Superior temporal gyrus (tissue), 1 donor: ENCODE measurements at regions not wholly inside any gene's neighbourhood (a gene's known extent, or its start where the extent isn't known, plus 50 kb on each side); places are given as distances from the start of the nearest gene placed in this dataset.

ENCODE experiments used
- DNase-seq: peaks from one replicate; pipeline ENCODE4 v3.0.0-alpha.2; 2016; ENCODE audit errors: extremely low spot score

- no peak for DNase-seq
Measured at GRCh38 chr2:59458800-59459199, 1094.7 kb downstream of the BCL11A start.

GRCh38 chr2:59456285-59456684 lies 1097.2 kb downstream of the BCL11A start:
- no peak for DNase-seq

- no peak for DNase-seq
Measured at GRCh38 chr2:59449274-59449673, 1104.2 kb downstream of the BCL11A start.

GRCh38 chr2:59440491-59440890 lies 1113.0 kb downstream of the BCL11A start:
- no peak for DNase-seq

DNA sequence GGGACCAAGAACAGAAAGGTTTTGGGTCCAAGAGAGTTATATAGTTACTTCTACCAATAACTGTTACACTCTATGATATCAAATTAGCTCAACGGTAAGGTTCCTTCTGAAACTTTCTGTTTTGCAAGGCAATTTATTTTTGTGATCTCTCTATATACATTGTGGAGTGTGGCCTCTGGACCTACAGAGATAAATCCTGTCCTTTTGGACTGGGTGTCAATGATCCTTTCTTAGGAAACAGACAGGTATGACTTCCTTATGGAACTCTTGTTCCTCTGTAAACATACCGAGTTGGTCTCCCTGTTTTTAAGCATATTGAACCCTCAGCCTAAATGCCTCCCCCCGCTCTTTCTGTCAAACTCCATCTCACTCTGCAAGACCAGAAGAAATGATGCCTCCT lies 1117.8 kb downstream of the BCL11A start:
- DNase-seq: no peak

- no peak for DNase-seq
Measured at GRCh38 chr2:59428940-59429339, 1124.5 kb downstream of the BCL11A start.

- DNase-seq: no peak
Measured at GRCh38 chr2:59427980-59428379, 1125.5 kb downstream of the BCL11A start.

GRCh38 chr2:59425247-59425646 lies 1128.2 kb downstream of the BCL11A start:
- no peak for DNase-seq

DNA sequence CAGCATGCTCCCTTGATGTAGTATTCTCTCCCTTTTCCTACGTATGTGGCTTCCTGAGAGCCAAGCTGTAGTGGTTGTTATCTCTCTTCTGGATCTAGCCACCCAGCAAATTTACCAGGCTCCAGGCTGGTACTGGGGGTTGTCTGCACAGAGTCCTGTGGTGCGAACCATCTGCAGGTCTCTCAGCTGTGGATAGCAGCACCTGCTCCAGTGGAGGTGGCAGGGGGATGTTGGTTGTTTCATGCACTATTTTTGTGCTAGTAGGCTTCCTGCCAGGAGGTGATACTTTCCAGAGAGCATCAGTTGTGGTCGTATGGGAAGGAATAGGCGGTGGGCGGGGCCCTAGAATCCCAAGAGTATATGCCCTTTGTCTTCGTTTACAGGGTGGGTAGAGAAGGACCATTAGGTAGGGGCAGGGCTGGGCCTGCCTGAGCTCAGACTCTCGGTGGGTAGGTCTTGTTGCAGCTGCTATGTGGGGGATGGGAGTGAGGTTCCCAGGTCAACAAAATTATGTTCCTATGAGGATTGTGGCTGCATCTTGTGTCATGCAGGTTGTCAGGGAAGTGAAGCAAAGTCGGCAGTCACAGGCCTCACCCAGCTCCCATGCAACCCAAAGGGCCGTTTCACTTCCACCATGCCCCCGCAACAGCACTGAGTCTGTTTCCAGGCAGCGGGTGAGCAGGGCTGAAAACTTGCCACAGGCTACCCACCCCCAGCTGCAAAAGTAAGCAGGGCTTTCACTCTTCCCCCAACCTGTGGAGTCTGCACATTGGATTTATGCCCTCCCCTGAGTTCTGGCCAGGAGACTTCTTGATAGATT lies 1139.5 kb downstream of the BCL11A start:
- DNase-seq: no peak

GRCh38 chr2:59399126-59399525 lies 1154.3 kb downstream of the BCL11A start:
- DNase-seq: no peak

DNA sequence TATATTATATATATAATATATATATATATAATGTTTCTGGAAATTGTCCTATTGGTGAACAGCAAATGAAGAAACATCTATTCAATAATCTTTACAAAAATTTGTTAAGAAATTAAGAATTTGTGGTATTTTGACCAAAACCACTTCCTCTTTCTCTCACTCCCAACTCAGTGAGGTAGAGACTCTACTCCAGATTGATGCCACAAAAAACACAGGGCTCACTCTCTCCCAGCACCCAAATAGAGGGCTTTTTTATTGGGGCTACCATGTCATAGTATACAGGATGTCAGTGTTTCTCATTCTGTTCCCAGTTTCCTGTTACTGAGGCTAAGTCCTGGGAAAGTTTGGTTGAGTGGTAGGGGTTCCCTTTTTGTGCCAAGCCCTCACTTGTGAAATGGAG lies 1155.4 kb downstream of the BCL11A start:
- no peak for DNase-seq

GRCh38 chr2:59395119-59395518 lies 1154.0 kb upstream of the FANCL start:
- no peak for DNase-seq

- DNase-seq: no peak
Measured at GRCh38 chr2:59391896-59392295, 1150.8 kb upstream of the FANCL start.

DNA sequence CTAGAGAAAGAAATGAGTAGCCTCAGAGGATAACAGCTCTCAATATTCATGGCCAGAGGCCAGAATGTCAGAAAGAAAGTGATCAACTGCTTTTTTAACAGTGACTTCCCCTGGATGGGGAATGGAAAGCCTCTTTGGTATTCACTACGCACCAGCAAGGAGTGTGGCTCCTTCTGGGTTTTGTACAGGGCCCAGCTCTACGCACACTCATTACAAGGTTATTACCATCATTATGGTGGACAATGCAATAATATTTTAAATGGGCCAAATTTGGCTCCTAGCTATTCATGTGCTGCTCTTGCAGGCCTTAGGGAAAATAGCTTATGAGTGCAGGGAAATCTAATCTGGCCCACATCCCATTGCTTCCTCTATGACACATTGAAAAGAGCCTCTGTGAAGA lies 1149.5 kb upstream of the FANCL start:
- no peak for DNase-seq

DNA sequence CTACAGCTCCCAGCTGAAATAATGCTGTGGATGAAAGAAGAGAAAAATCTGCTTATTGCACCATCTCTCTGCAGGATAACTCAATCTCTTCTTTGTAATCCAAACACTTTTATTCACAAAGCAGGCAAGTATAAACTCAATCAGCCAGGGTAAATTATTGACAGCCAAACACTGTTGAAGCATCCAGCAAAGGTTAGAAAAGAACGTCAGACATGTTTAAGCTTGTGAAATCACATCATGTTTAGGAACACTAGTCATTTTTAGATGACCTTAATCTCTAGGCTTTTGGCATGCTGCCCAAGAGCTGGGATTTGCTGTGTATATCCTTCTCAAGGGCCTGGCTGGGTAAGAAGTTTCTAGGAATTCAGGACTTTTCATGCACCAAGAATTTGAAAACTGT lies 1148.1 kb upstream of the FANCL start:
- DNase-seq: no peak

DNA sequence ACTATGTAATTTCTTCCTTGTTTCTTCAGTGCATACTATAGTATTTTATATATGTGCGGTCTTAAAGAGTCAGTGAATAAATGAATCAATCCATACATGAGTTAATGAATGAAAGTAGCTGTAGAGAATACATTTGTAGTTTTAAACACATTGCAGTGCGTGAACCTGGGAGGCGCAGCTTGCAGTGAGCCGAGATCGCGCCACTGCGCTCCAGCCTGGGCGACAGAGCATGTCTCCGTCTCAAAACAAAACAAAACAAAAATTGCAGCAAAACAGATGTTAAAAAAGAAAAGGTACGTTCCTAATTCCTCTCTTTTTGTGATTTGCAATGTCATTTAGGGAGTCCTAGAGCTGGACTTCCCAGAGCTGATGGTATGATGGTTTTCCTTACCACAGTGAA lies 1144.8 kb upstream of the FANCL start:
- no peak for DNase-seq

DNA sequence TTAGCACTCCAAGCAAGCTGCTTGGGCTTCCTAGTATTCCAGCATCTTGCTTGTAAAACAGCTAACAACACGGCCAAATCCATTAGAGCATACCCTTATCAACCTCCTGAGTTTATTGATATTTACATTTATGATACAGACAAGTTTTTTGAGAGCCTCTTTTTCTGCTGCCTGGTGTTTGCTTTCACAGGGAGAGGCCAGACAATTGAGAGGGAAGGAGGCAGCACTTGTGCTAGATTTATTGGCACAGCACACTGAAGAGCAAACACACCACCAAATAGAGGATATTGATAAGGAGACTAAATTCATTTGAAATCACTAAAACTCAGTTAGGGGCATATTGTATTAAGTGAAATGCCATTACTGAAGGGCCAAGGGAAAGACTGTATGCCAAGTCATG lies 1142.3 kb upstream of the FANCL start:
- no peak for DNase-seq

- no peak for DNase-seq
Measured at GRCh38 chr2:59378127-59378526, 1137.0 kb upstream of the FANCL start.

DNA sequence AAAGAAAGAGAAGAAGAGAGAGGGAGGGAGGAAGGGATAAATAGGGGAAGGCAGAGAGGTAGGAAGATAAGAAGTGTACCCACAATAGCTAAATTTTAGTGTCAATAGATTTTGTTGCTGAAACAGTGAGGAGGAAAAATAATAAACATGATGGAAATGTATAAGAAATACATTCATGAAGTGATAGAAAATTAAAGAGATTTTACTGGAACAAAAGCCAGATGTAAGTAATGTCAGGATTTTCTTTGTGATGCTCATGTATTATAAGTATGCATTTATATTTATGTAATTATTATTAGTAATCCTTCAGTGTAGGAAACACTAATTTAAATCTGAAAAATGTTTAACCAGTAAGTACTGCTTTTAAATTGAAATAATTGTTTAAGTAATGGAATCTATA lies 1125.2 kb upstream of the FANCL start:
- DNase-seq: no peak

DNA sequence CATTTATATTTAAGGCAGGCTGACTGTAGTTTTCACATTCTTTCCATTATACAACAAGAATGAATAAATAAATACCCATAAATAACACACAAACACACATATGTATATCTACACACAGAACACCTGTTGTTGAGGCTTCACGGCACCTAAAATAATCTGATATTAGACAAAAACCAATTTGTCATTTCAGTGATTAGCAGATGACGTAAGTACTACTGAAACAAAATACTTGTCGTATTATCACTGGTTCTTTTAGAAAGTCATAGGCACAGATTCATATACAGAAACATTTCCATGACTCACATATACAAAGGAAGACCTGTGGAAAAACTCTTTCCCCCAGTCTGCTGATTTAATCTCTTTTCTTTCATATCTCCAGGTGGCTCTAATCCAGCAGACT lies 1113.4 kb upstream of the FANCL start:
- no peak for DNase-seq

- no peak for DNase-seq
Measured at GRCh38 chr2:59353306-59353921, 1112.3 kb upstream of the FANCL start.

- no peak for DNase-seq
Measured at GRCh38 chr2:59342166-59342565, 1101.0 kb upstream of the FANCL start.

DNA sequence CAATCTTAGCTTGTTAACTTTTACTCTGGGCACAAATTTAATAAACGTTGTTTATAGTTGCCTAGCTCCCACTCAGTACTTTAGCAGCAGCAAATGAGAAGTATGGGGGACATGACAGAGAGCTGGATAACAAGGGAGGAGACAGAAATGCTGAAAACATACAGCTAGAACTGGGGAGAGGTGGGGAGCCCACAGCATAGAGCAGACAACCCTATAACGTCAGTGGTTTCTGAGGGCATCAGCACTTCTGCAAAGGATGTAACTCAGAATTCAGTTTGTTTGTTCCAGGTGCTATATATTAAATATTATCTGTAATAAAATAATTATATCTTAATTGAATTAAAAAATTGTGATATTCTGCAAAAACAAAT lies 1098.7 kb upstream of the FANCL start:
- DNase-seq: no peak
